HG03280 (cell line): ENCODE measurements at regions not wholly inside any gene's neighbourhood (a gene's known extent, or its start where the extent isn't known, plus 50 kb on each side); places are given as distances from the start of the nearest gene placed in this dataset.

ENCODE experiments used
- ATAC-seq: cut with Tn5 transposase; IDR thresholded peaks from one replicate; pipeline ENCODE4 v1.9.1; 2021; ENCODE audit warnings: mild to moderate bottlenecking, moderate library complexity; ENCODE audit not compliant: unreplicated experiment

DNA sequence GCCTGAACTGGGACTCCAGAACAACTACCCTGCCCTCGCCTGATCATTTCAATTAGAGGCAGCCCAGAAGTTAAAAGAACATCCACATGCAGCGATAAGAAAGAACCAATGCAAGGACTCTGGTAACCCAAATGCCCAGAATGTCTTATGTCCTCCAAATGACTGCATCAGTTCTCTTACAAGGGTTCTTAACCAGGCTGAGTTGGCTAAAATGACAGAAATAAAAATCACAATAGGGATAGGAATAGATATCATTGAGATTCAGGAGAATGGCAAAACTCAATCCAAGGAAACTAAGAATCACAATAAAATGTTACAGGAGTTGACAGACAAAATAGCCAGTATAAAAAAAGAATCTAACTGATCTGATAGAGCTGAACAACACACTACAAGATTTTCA is 80.1 kb upstream of the PTGFR start:
- no peak for ATAC-seq

DNA sequence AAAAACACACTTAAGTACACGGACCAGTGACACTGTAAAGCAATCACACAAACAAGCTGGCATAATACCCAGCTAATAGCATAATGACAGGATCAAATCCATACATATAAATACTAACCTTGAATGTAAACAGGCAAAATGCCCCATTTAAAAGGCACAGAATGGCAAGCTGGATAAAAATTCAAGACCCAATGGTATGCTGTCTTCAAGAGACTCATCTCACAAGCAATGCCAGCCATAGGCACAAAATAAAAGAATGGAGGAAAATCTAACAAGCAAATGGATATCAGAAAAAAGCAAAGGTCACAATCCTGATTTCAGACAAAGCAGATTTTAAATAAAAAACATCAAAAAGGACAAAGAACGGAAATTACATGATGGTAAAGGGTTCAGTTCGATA is 79.1 kb upstream of the PTGFR start:
- ATAC-seq, result no peak

DNA sequence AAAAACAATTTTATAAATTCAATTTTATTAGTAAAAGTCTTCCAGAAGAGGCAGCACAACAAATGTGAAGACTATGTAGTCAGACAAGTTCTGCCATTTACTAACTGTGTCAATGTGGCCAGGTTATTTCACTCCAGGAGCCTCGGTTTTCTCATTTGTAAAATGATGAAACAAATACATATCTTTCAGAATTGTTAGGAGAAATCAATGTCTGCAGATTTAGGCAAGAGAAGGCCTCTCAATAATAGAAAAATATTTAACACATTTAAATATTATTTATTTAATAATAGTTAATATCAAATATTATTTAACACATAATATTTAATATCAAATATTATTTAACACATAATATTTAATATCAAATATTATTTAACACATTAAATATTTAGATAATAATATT is 75.6 kb upstream of the PTGFR start:
- no peak for ATAC-seq

DNA sequence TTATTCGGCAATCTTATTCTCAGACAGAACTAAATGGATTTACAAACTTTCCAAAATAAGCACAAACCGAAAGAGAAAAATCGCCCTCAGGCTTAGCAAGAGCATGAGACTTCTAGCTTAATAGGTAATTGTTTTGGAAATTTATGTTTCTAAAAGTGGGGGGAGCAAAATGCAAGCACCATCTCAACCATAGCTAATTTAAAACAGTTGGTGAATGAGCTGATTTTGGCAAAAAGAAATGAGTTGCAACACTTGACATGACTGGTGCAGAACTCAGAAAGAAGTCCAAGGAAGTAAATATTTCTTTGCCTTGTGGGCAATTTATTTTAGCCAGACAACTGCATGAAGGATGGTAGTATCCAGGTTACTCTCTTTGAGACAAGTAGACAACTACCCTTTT is 71.5 kb upstream of the PTGFR start:
- ATAC-seq, result no peak

DNA sequence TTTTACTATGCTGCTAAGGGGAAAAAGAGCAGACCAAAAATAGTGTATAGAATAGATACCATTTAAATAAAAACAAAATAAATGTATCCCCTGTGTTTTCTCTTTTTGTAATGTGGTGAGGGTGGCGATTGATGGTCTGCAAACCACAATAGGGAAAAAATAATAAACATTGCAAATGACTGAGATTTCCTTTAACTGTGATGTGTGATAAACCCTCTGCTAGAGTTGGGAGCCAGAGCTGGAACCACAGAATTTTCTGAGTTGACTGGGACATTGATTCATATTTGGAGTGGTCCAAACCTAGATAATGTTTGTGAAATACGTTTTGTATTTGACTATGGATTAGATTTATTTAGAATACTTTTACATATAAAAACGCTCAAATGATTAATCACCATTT is 70.6 kb upstream of the PTGFR start:
- ATAC-seq, result no peak

DNA sequence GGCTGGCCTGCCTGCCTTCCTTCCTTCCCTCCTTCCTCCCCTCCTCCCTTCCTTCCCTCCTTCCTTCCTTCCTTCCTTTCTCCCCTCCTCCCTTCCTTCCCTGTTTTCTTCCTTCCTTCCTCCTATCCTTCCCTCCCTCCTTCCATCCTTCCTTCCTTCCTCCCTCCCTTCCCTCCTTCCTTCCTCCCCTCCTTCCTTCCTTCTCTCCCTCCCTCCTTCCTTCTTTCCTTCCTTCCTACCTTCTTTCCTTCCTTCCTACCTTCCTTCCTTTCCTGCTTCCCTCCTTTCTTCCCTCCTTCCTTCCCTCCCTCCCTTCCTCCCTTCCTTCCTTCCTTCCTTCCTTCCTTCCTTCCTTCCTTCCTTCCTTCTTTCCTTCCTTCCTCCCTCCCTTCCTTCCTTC is 70.1 kb upstream of the PTGFR start:
- ATAC-seq, result no peak

DNA sequence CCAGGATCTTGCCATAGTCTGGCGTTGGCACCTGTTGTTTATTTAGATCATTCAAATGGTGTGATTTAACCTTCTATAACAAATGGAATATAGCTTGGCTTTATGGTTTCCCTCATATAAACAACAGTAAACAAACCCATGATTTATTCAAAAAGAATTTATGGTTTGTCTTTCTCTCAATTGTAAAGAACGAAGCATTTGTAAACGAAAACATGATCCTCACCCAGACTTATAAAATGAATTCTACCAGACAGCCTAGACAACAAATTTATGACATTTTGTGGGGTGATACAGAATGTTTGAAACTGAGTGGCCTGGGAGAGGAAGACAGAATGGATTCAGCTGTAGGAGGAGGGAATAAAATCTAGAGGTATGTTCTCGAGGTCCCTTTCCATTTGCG is 66.1 kb upstream of the PTGFR start:
- ATAC-seq, result no peak

DNA sequence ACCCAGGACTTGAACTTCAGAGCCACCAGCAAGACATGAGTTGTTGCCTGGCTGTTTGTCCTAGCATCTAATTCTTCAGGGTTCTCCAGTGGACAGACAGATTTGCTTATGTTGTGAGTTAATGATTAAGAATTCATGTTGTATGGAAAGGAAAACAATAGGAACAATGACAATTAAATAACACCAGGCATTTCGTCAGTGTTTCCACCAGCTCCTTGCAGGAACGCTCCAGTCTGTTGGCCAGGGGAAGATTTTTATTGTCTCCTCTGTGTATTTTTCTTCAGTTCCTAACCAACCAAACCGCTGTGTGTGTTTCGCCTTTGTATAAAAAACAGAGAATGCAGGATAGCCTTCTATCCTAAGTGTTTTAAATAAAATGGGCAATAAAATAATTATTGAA is 64.4 kb upstream of the PTGFR start:
- ATAC-seq, result no peak

DNA sequence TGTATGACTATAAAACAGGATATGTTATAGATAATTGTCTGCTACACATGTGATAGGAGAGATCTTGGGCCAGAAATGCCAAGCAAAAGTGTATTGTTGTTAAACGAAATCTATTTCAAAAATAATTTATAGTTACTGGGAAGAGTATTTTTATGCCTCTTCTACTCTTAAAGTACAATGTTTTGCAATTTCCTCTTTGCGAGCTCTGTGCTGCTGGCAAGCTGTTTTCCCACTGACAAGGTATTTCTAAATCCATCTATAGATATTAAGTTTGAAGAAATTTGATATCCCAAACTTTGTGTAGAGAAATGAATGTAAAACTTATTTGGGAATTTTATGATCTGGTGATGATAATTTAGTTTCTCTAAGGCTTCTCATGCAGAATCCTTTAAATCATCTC is 63.3 kb upstream of the PTGFR start:
- no peak for ATAC-seq

DNA sequence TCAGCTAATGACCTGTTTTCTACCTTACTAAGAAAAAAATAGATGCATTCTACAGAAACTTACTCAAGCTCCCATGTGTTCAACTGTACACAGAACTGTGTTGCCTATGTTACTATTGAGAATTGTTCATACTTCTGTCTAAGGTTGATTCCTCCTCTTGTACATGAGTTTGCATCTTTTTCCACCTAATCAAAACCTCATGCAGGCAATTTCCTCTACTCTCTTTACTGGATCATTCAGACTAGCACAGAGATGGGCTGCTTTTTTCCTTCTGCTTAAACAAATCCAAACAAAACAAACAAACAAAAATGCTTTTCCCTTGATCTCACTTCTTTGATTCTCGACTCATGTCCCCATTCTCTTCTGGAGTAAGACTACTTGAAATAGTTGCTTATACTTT is 58.8 kb upstream of the PTGFR start:
- no peak for ATAC-seq

DNA sequence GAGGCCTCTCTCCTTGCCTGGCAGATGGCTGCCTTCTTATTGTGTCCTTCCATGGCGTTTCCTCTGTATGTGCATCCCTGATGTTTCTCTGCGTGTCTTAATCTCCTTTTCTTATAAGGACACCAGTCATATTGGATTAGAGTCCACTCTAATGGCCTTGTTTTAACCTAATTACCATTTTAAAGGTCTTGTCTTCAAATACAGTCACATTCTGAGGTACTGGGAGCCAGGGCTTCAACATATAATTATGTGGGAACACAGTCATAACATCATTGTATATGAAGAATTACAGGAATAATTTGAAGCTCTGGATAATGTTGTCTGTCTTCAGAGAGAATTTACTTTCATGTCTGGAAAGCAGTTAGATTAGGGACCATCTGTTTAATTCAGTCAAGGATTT is 56.4 kb upstream of the PTGFR start:
- ATAC-seq, result no peak

DNA sequence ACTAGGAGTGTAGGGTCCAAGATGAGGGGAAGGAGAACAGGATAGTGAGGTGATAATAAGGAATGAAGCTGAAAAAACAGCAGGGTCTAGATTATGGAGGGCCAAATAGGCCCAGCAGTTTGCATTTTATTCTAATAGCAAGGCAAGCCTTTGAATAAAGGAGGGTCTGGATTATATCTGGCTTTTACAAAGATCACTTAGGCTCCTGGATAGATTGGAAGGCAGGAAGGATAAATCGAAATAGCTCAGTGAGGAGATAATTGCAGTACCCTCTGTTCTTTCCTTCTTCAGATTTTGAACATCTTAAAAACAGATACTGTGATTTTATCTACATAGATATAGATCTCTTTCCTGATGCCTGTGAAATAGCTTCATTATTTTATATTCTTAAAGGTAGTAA is 53.8 kb upstream of the PTGFR start:
- ATAC-seq, result no peak

DNA sequence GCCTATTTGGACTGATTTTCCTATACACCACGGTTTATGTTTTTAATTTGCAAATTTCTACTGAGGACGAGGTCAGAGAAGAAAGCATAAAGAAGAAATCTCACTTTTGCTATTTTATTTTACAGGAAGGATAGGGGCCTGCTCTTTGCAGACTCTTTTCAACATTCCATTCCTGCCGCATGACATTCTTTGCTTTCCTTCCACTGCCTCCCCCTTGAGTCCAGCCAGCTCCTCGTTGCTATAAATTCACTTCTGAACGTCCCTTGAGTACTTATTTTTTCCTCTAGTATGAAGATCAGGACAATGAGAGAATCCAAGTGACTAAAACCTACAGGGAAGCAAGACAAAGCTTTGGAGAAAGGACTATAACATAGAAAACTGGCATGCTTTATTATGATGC is 53.4 kb upstream of the PTGFR start:
- ATAC-seq, result no peak

DNA sequence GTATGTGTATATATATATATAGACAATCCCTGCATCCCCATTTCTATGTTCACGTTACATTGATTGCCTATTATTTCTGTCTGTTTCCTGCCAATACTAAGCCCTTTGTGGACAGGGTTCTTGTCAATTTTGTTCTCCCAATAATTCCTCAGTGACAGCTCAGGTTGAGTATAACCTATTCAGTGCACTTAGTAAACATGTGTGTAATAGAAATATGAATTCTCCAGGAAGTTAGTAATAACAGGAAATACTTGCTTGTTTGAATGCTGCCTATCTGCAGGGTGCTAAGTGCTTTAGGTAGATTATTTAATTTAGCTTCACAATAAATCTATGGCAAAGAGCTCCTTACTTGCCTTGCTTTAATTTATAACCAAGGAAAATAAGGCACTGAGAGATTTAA is 52.8 kb upstream of the PTGFR start:
- ATAC-seq, result no peak

DNA sequence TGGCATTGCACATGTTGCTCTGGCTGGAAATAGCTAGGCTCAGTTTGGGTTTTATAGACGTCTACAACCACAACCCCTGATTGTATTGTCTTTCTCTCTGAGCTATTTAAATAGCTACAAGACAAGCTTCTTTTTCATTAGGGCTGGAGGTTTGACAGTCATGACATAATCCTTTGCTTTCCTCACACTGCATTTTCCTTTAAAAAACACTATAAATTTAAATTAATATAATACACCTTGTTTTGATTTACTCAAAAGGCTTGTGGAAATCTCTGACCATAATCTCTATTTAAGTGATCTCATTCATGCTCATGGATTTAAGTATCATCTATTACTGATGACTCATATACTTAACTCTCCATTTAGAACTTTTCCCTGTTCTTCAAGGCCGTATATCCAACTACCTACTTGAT is 50.4 kb upstream of the PTGFR start:
- no peak for ATAC-seq
